Parathyroid adenoma (tissue), 2 donors: ENCODE measurements at regions not wholly inside any gene's neighbourhood (a gene's known extent, or its start where the extent isn't known, plus 50 kb on each side); places are given as distances from the start of the nearest gene placed in this dataset.
"Not testable (repeated sequence)": the region's sequence is repeated elsewhere in the genome, so short reads cannot be mapped to it uniquely, and the experiment has no call there.

Experiments used
- H2AFZ ChIP-seq: fragments of 300-600 bp; sonication (generic); one replicate; pipeline ENCODE4 v1.7.0; 2017; ENCODE audit warnings: antibody characterized with exemption, mild to moderate bottlenecking
- H3K27ac ChIP-seq: fragments of 300-600 bp; sonication (generic); one replicate; pipeline ENCODE4 v1.7.0; 2017
- H3K27me3 ChIP-seq: fragments of 300-600 bp; sonication (generic); one replicate; pipeline ENCODE4 v1.7.0; 2017; ENCODE audit warnings: low read length; ENCODE audit not compliant: control insufficient read depth, insufficient read depth
- H3K36me3 ChIP-seq: fragments of 300-600 bp; sonication (generic); one replicate; pipeline ENCODE4 v1.7.0; 2017; ENCODE audit warnings: low read length; ENCODE audit not compliant: control insufficient read depth, insufficient read depth
- H3K4me1 ChIP-seq: fragments of 300-600 bp; sonication (generic); one replicate; pipeline ENCODE4 v1.7.0; 2017; ENCODE audit warnings: control low read depth
- H3K4me2 ChIP-seq: fragments of 300-600 bp; sonication (generic); one replicate; pipeline ENCODE4 v1.7.0; 2017; ENCODE audit warnings: low read length
- H3K4me3 ChIP-seq: fragments of 300-600 bp; sonication (generic); one replicate; pipeline ENCODE4 v1.7.0; 2017; ENCODE audit warnings: low read depth, low read length
- H3K79me2 ChIP-seq: fragments of 300-600 bp; sonication (generic); one replicate; pipeline ENCODE4 v1.7.0; 2017; ENCODE audit warnings: control low read depth
- H3K9ac ChIP-seq: fragments of 300-600 bp; sonication (generic); one replicate; pipeline ENCODE4 v1.7.0; 2017; ENCODE audit warnings: mild to moderate bottlenecking
- H3K9me3 ChIP-seq: fragments of 300-600 bp; sonication (generic); one replicate; pipeline ENCODE4 v1.7.0; 2017; ENCODE audit warnings: low read length; ENCODE audit not compliant: control insufficient read depth
- donor health status: primary hyperparathyroidism.

GRCh38 chr2:111355823-111356511, 235.3 kb downstream of the BCL2L11 start:
- H3K9ac ChIP-seq, H3K9me3 ChIP-seq, H3K27me3 ChIP-seq, H3K27ac ChIP-seq, H3K4me2 ChIP-seq, H2AFZ ChIP-seq, H3K4me3 ChIP-seq, H3K79me2 ChIP-seq, H3K36me3 ChIP-seq, H3K4me1 ChIP-seq: not testable (repeated sequence)

GRCh38 chr2:111356512-111357031, 235.9 kb downstream of the BCL2L11 start:
- H3K36me3 ChIP-seq, H3K4me1 ChIP-seq, H3K4me3 ChIP-seq, H3K9ac ChIP-seq, H2AFZ ChIP-seq, H3K79me2 ChIP-seq, H3K9me3 ChIP-seq, H3K27me3 ChIP-seq, H3K4me2 ChIP-seq: not testable (repeated sequence)
- H3K27ac ChIP-seq = peak overlapping the region; percentile 49

- H3K27ac ChIP-seq, H3K9ac ChIP-seq, H3K9me3 ChIP-seq, H3K27me3 ChIP-seq, H3K79me2 ChIP-seq, H3K4me1 ChIP-seq, H3K36me3 ChIP-seq, H3K4me3 ChIP-seq: not testable (repeated sequence)
- H3K4me2 ChIP-seq = peak overlapping the region; percentile 51
- H2AFZ ChIP-seq = peak overlapping the region; percentile 75
Observed at GRCh38 chr2:111365986-111366640, 245.4 kb downstream of the BCL2L11 start.

GRCh38 chr2:111366641-111367029, 245.9 kb downstream of the BCL2L11 start:
- H3K9me3 ChIP-seq, H3K27ac ChIP-seq, H3K27me3 ChIP-seq, H3K4me1 ChIP-seq, H3K79me2 ChIP-seq, H3K4me3 ChIP-seq, H3K9ac ChIP-seq, H3K36me3 ChIP-seq: not testable (repeated sequence)
- H2AFZ ChIP-seq = peak overlapping the region; percentile 75
- H3K4me2 ChIP-seq = peak overlapping the region; percentile 51

- not testable (repeated sequence) for H3K9ac ChIP-seq, H3K4me3 ChIP-seq, H3K9me3 ChIP-seq, H3K27ac ChIP-seq, H3K36me3 ChIP-seq, H3K79me2 ChIP-seq, H3K4me2 ChIP-seq, H3K4me1 ChIP-seq, H3K27me3 ChIP-seq, H2AFZ ChIP-seq
Observed at GRCh38 chr2:111367080-111367479, 246.4 kb downstream of the BCL2L11 start.

GRCh38 chr2:111367871-111368270, 247.2 kb downstream of the BCL2L11 start:
- not testable (repeated sequence) for H3K9ac ChIP-seq, H3K9me3 ChIP-seq, H3K27ac ChIP-seq, H3K4me1 ChIP-seq, H3K79me2 ChIP-seq, H2AFZ ChIP-seq, H3K4me2 ChIP-seq, H3K36me3 ChIP-seq, H3K4me3 ChIP-seq, H3K27me3 ChIP-seq

GRCh38 chr2:111368288-111368687, 247.6 kb downstream of the BCL2L11 start:
- not testable (repeated sequence) for H3K36me3 ChIP-seq, H3K27me3 ChIP-seq, H3K9ac ChIP-seq, H3K27ac ChIP-seq, H2AFZ ChIP-seq, H3K9me3 ChIP-seq, H3K79me2 ChIP-seq, H3K4me1 ChIP-seq, H3K4me2 ChIP-seq, H3K4me3 ChIP-seq

GRCh38 chr2:111373060-111373459, 252.3 kb downstream of the BCL2L11 start:
- not testable (repeated sequence) for H3K4me1 ChIP-seq, H3K4me3 ChIP-seq, H3K79me2 ChIP-seq, H3K4me2 ChIP-seq, H3K27me3 ChIP-seq, H2AFZ ChIP-seq, H3K36me3 ChIP-seq, H3K9ac ChIP-seq, H3K9me3 ChIP-seq, H3K27ac ChIP-seq

- not testable (repeated sequence) for H3K9me3 ChIP-seq, H3K9ac ChIP-seq, H3K79me2 ChIP-seq, H3K4me2 ChIP-seq, H3K27me3 ChIP-seq, H2AFZ ChIP-seq, H3K4me3 ChIP-seq, H3K27ac ChIP-seq, H3K4me1 ChIP-seq, H3K36me3 ChIP-seq
Observed at GRCh38 chr2:111373989-111374388, 253.3 kb downstream of the BCL2L11 start.

GRCh38 chr2:111374734-111375133, 254.0 kb downstream of the BCL2L11 start:
- H3K36me3 ChIP-seq, H3K4me3 ChIP-seq, H2AFZ ChIP-seq, H3K9me3 ChIP-seq, H3K27ac ChIP-seq, H3K9ac ChIP-seq, H3K4me1 ChIP-seq, H3K27me3 ChIP-seq, H3K4me2 ChIP-seq, H3K79me2 ChIP-seq: not testable (repeated sequence)

- not testable (repeated sequence) for H3K79me2 ChIP-seq, H3K4me1 ChIP-seq, H3K9me3 ChIP-seq, H3K4me3 ChIP-seq, H3K27ac ChIP-seq, H2AFZ ChIP-seq, H3K27me3 ChIP-seq, H3K36me3 ChIP-seq, H3K4me2 ChIP-seq, H3K9ac ChIP-seq
Observed at GRCh38 chr2:111375320-111375883, 254.7 kb downstream of the BCL2L11 start.
